PC-9 (cell line): ENCODE measurements at regions not wholly inside any gene's neighbourhood (a gene's known extent, or its start where the extent isn't known, plus 50 kb on each side); places are given as distances from the start of the nearest gene placed in this dataset.

Experiments used
- CTCF ChIP-seq: fragments of 200-600 bp; sonication (generic); conservative IDR thresholded peaks from 2 replicates; pipeline ENCODE4 v1.6.1; 2017; ENCODE audit warnings: mixed run types, antibody characterized with exemption, mild to moderate bottlenecking, moderate library complexity
- EZH2 ChIP-seq: fragments of 200-600 bp; sonication (generic); IDR thresholded peaks from 2 replicates; pipeline ENCODE4 v1.8.0; 2017; ENCODE audit warnings: antibody characterized with exemption, low read depth

GRCh38 chr9:89676281-89676680 lies 71.5 kb downstream of the GADD45G start:
- TF ChIP-seq CTCF: no peak
- TF ChIP-seq EZH2: no peak
